Heart left ventricle (tissue), 16 donors: ENCODE measurements at regions not wholly inside any gene's neighbourhood (a gene's known extent, or its start where the extent isn't known, plus 50 kb on each side); places are given as distances from the start of the nearest gene placed in this dataset.

Source experiments
- ATAC-seq, 4 donors: fragments of 200-7000 bp; cut with Tn5 transposase; one replicate each; pipeline ENCODE4 v1.9.1; 2020 to 2022; ENCODE audit warnings: moderate library complexity in 4 of 4, mild to moderate bottlenecking in 3 of 4, moderate number of reproducible peaks in 1 of 4
- DNase-seq, 5 donors: peaks; one replicate each; pipeline ENCODE4 v3.0.0-alpha.2; 2020
- H3K27ac ChIP-seq, 12 donors: fragments of 200-600 bp; sonication (generic) in 4 of 12; one replicate each; pipeline versions ENCODE4 v1.5.0 to v1.8.0; 2016 to 2022; ENCODE audit warnings: mild to moderate bottlenecking in 2 of 12
- H3K27me3 ChIP-seq, 9 donors: fragments of 200-600 bp; sonication (generic) in 2 of 9; one replicate each; pipeline versions ENCODE4 v1.5.1 to v1.8.0; 2016 to 2022; ENCODE audit warnings: mild to moderate bottlenecking in 3 of 9
- H3K36me3 ChIP-seq, 9 donors: fragments of 200-600 bp; sonication (generic) in 2 of 9; one replicate each; pipeline versions ENCODE4 v1.5.0 to v1.8.0; 2018 to 2022; ENCODE audit warnings: mild to moderate bottlenecking in 2 of 9
- H3K4me1 ChIP-seq, 12 donors: fragments of 200-600 bp; sonication (generic) in 4 of 12; one replicate each; pipeline versions ENCODE4 v1.5.0 to v1.8.0; 2016 to 2022; ENCODE audit warnings: mild to moderate bottlenecking in 3 of 12
- H3K4me3 ChIP-seq, 12 donors: fragments of 200-600 bp; sonication (generic) in 4 of 12; one replicate each; pipeline versions ENCODE4 v1.5.0 to v1.8.0; 2017 to 2022; ENCODE audit warnings: mild to moderate bottlenecking in 9 of 12, moderate library complexity in 4 of 12
- H3K9me3 ChIP-seq, 12 donors: fragments of 200-600 bp; sonication (generic) in 4 of 12; one replicate each; pipeline versions ENCODE4 v1.5.0 to v1.8.0; 2016 to 2022; ENCODE audit warnings: mild to moderate bottlenecking in 1 of 12
- POLR2A ChIP-seq, 2 donors: fragments of 450-650 bp; IDR thresholded peaks; one replicate each; pipeline ENCODE4 v1.6.1; 2017; ENCODE audit warnings: antibody characterized with exemption in 2 of 2, mild to moderate bottlenecking in 2 of 2, moderate library complexity in 2 of 2
- WGBS, 4 donors: extraction: QIAGEN DNeasy Blood & Tissue Kit in 2 of 4; methylation state at CpG; one replicate each; pipeline versions ENCODE4 v1.1.5 to v1.1.7; 2013 to 2018; 5-methylcytosine and 5-hydroxymethylcytosine counted together
- intact Hi-C, 10 donors: fragments of 100-400 bp; cut with DNase I; formaldehyde crosslinking; loops; one replicate each; pipeline versions ENCODE4 v1.11.1 to v1.14.2; 2022
- TF ChIP-seq, protein P1 (sequence below), 12 donors: fragments of 200-600 bp; sonication (generic) in 4 of 12; IDR thresholded peaks; one replicate each; pipeline versions ENCODE4 v1.5.0 to v1.8.0; 2018 to 2022; ENCODE audit warnings: antibody characterized with exemption in 12 of 12, mild to moderate bottlenecking in 5 of 12
- donor health status: ischemic (EF 13 %, LVEDD 7.1; RV severe dilation, severe dysfunction).
- donor health status: healthy with polysubstance abuse.
- donor health status: DM: no; HTN: yes; CAD: no.
- donor health status: DM: no; HTN: no; CAD: no.
- donor health status: ischemic (EF 25% LVEDD 6.9; RV normal size, moderate dysfunction).
- donor health status: ischemic (EF 25% LVEDD 5.7; RV mildly dilated, moderate dysfunction).
- donor health status: healthy.
- donor health status: DM: yes; HTN: yes; CAD: no.
- donor health status: ischemic (EF 35%, LVEDD 5.7; RV mildly dilated, moderate dysfunction).
- donor health status: nonischemic (EF 11% LVEDD 7.7; RV severe dilation, severe dysfunction).
- donor health status: DM: yes; HTN: yes; CAD: no.
- donor health status: PGD.
- donor health status: ischemic (EF 29% LVEDD 5.4; RV normal size, mild dysfunction).
- donor health status: nonischemic (EF 23%, LVEDD 6.1; RV moderate dilation, normal function).

DNA sequence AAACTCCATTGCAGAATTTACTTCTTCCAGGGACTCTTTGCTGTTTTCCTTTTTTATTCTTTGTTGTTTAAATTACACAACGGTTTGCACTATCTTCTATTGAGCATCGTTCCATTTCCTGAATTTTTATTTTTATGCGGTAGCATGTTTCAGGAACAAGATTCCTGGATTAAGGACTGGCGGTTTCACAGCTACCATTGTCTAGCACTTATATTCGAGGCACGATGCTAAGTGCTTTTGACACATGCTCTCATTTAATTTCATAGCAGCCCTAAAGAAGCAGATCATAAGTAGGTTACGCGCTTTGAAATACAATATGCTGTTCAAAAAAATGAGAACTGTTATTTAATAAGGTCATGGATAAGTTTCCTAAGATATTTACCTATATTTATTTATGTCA lies 354.4 kb downstream of the ARL6IP6 start:
- Histone ChIP-seq H3K36me3 (no peaks in the 10 kb centered on the region), H3K27ac (no peak overlapping the region), H3K4me1 (no peaks in the 10 kb centered on the region), H3K27me3 (no peaks in the 10 kb centered on the region), H3K9me3 (no peaks in the 10 kb centered on the region), H3K4me3 (no peak overlapping the region)
- TF ChIP-seq, protein P1, sequence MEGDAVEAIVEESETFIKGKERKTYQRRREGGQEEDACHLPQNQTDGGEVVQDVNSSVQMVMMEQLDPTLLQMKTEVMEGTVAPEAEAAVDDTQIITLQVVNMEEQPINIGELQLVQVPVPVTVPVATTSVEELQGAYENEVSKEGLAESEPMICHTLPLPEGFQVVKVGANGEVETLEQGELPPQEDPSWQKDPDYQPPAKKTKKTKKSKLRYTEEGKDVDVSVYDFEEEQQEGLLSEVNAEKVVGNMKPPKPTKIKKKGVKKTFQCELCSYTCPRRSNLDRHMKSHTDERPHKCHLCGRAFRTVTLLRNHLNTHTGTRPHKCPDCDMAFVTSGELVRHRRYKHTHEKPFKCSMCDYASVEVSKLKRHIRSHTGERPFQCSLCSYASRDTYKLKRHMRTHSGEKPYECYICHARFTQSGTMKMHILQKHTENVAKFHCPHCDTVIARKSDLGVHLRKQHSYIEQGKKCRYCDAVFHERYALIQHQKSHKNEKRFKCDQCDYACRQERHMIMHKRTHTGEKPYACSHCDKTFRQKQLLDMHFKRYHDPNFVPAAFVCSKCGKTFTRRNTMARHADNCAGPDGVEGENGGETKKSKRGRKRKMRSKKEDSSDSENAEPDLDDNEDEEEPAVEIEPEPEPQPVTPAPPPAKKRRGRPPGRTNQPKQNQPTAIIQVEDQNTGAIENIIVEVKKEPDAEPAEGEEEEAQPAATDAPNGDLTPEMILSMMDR (IDR thresholded peaks at IDR 0.05), result no peak
- TF ChIP-seq POLR2A (IDR thresholded peaks at IDR 0.05), result no peak
- intact Hi-C loops, result no loop called here
- WGBS, 4 donors, result 81 to 90% (median 88%) methylated on average over 8 of the region's 8 CpGs
- DNase-seq, result no peak
- no peak for ATAC-seq

DNA sequence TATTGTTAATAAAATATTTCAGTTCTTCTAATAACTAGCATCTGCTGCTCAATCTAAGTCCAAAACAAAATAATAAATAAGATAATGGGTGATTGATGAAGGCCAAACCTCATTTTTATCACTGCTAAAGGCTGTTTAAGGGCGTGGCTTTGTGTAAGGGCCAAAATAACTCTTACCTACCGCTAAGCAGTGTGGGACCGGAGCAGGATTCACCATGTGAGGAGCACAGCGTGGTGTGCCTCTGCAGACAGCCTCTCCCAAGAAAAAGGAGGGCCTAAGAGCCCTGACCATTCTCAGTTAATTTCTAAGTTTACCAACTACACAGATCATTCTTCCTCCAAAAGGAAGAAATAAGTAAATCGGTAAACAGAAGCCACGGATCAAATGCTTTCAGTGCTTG lies 353.7 kb downstream of the ARL6IP6 start:
- Histone ChIP-seq H3K4me1 (no peaks in the 10 kb centered on the region), H3K27me3 (no peaks in the 10 kb centered on the region), H3K27ac (no peak overlapping the region), H3K36me3 (no peaks in the 10 kb centered on the region), H3K9me3 (no peaks in the 10 kb centered on the region), H3K4me3 (no peak overlapping the region)
- ATAC-seq (no peak), DNase-seq (no peak)
- TF ChIP-seq, protein P1 (IDR thresholded peaks at IDR 0.05), result no peak
- TF ChIP-seq POLR2A (IDR thresholded peaks at IDR 0.05), result no peak
- intact Hi-C loops, result no loop called here
- 60 to 68% (median 64%) methylated on average over 6 of the region's 6 CpGs for WGBS, 4 donors

DNA sequence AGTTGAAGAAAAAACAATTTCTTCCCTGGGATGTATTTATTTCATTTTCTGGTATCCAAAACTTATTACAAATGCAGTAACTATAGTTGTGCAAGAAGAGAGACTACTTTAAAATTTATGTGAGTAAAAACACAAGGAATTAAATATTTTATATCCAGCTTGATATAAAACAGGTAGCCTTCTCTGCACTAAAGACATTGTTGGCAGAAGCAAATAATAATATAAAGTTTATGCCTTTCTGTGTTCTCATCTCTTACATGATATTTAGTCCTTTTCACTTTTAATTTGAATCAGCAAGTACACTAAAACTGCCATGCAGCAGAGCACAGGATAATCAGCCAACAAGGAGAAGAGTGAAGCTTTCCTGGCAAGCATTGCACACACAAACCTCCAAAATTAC lies 352.7 kb downstream of the ARL6IP6 start:
- no peak for ATAC-seq
- intact Hi-C loops, result no loop called here
- TF ChIP-seq, protein P1 (IDR thresholded peaks at IDR 0.05), result no peak
- no peak for TF ChIP-seq POLR2A (IDR thresholded peaks at IDR 0.05)

DNA sequence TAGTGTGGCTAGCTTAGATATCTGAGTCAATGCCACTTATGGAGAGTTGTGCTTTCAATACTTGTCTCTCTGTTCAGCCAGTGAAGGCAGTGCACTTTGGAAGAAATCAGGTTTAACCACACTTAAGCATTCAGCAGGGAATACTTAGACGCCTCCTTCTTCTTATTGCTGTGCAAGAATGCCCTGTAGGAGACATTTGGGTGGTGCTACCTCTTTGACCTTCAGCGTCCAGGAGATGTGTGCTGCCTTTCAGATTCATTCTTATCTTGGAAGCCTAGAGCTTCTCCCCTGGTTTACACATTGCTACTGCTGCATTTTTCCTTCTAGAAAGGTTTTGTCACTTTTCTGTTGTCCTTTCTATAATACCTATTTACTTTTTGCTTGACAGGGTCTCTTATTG lies 350.5 kb downstream of the ARL6IP6 start:
- H3K9me3 ChIP-seq, result no peaks in the 10 kb centered on the region
- intact Hi-C loops, result no loop called here
- H3K4me3 ChIP-seq, result no peak overlapping the region
- no peak overlapping the region for H3K27ac ChIP-seq
- DNase-seq, result no peak
- 63 to 72% (median 68%) methylated on average over 2 of the region's 2 CpGs for WGBS, 4 donors
- H3K36me3 ChIP-seq, result no peaks in the 10 kb centered on the region
- H3K27me3 ChIP-seq, result no peaks in the 10 kb centered on the region
- no peak for TF ChIP-seq POLR2A (IDR thresholded peaks at IDR 0.05)
- TF ChIP-seq, protein P1 (IDR thresholded peaks at IDR 0.05), result no peak
- no peak for ATAC-seq
- H3K4me1 ChIP-seq, result no peaks in the 10 kb centered on the region

More for the DNA sequence above, 352.7 kb downstream of the ARL6IP6 start:
- Histone ChIP-seq H3K4me3 (no peak overlapping the region), H3K36me3 (no peaks in the 10 kb centered on the region), H3K27me3 (no peaks in the 10 kb centered on the region), H3K4me1 (no peaks in the 10 kb centered on the region), H3K27ac (no peak overlapping the region), H3K9me3 (no peaks in the 10 kb centered on the region)
- no peak for DNase-seq
